Kidney tubule cell (primary cell): ENCODE measurements at regions not wholly inside any gene's neighbourhood (a gene's known extent, or its start where the extent isn't known, plus 50 kb on each side); places are given as distances from the start of the nearest gene placed in this dataset.
A peak's percentile ranks its signal among the peaks of the same experiment; 100 is the strongest.

Source experiments
- DNase-seq: peaks from one replicate; pipeline ENCODE4 v3.0.0-alpha.2; 2018; ENCODE audit warnings: low spot score

DNA sequence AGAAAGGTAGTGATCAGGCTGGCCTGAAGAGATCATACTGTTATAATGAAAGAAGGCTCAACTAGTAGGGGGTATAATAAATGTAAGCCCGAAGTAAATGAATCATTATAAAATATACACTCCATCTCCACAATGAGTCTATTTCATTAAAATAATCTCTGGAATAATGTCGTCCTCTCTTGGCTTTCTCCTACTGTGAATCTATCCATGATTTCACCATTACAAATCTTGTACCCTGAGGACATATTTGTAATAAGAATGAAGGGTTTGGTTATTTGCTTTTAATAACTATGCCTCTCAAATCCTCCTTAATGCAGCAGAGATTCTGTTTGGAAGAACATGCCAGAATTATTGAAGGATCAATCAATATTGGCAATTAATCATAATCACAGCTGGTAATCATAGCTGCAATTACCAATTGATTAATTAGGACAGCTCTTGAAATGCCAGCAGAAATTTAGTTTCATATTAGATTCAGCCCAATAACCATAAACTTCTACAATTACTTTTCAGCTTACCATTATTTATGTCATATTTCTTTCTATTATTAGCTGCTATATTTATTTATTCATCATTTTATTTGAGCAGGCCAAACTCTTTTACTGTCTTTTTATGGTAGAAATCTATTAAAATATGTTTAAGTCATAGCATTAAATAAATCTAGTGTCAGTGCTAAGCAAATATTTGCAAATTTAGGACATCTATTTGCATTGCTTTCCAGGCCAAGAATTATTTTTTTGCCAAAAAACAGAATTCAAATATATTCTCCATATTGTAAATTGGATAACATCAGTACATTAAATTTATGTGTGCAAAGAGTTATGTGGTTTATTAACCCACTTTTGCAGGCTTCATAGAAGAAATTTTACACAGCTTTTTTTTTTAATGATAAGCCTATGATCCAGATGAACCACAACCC is 588.4 kb upstream of the LRRC4C start:
- no peak for DNase-seq

DNA sequence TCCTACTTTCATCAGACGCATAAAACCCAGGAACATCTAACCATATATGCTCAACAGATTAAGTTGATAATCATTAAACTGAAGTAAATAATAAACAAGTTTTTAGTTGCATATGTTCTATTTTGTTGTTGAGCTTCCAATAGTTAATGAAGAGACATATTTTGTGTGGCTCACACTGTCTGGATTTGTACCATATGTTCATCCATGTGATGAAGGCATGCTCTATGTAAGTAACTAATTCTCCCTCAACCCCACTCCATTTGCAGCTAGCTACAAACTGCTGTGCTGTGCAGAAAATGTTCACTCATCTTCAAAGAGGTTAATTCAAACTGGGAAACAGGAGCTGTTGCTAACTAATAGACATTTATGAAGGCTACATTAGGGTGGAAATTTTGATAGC is 589.7 kb upstream of the LRRC4C start:
- no peak for DNase-seq

DNA sequence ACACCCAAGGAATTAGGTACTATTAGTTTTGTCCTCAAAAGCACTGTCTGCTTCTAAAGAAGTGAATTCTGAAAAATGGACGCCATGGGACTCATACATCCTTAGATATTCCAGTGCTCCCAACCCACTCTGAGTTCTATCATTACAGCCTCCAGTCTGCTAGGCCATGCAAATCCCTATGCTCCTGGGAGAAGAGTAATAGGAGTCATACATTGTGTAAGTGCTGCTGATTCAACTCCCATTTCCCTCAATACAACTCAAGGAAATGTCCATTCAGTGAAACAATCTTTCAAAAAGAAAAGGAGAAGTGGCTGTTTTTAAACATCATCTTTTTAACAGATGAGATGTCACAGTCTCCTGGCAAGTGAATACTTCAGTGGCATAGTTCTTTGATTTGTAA is 590.2 kb upstream of the LRRC4C start:
- DNase-seq: no peak

DNA sequence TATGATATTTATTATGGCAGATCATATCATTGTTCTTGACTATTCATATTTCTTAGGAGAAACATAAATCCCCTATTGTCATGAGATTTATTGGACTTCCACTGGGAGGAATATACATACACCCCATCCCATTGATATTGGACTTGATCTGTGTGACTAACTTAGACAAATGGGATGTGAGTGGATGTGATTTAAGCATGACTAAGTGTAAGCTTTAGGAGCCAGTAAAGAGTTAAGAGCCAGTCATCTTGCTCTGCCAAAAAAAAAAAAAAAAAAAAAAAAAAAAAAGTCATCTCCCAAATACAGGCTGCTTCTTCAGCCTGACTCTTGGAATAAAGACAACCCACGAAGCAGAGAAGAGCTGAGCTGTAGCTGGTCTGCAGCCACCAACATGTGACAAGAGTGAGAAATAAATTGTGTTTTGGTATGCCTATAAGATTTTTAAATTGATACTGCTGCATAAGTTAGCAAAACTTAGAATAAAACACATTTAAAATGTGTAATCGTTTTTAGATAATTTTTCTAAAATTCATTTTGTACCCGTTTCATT is 595.0 kb upstream of the LRRC4C start:
- no peak for DNase-seq

DNA sequence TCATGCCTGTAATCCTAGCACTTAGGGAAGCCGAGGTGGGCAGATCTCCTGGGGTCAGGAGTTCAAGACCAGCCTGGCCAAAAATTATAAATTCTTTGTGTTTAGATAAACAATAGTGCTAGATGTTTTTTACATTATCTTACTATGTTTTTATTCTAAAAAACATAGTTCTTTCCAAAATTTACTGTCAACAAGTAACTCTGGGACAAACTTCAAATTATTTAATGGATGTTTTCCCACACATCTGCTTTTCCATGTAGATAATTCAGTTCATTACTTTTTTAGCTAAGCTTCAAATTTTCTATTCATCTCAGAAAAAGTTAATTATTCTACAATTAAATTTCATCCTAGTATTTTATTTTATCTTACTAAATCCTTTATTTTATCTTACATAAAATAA is 596.2 kb upstream of the LRRC4C start:
- DNase-seq: no peak

DNA sequence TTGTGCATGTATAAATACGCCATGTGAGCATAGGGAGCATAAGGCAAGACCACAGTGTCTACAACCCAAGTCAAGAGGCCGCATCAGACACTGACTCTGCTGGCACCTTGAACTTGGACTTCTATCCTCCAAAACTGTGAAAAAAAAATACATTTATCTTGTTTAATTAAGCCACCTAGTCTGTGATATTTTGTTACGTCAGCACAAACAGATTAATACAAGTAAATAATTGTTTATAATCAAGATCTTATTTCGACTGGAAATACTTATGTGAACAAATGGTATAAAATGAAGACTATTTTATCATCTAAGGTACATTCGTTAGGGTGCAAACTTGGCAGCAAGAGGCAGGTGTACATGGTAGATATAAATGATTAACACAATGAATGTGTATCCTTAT is 599.3 kb upstream of the LRRC4C start:
- DNase-seq: no peak

DNA sequence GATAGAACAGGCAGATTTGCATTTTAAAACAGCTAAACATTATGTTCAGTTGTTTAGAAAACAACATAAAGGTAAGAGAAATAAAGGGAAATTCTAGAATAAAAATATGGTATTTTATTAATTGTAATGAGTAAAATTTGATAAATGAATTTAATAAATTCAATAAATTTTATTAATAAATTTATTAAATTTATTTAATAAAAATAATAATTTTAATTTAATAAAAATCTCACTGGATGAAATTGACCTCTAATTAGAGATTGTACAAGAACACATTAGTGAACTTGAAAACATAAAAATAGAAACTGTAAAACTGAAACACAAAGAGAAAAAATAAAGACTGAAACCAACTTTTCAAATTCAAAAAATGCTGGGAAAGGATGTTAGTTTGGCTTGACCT is 605.7 kb upstream of the LRRC4C start:
- no peak for DNase-seq

DNA sequence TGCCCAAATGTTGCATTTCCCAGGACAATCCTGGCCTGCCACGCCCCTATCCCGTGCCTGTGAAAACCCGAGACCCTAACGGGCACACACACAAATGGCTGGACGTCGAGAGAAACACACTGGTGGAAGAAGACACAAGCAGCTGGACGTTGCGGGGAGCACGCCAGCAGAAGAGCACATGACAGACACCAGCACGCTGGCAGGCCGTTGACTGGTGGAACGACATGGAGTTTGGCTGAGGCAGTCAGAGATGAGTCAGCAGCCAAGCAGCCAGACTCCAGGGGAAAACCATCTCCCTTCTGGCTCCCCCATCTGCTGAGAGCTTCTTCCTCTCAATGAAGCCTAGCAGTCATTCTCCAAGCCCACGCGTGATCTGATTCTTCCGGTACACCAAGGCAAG is 606.7 kb upstream of the LRRC4C start:
- peak; percentile 35 for DNase-seq

DNA sequence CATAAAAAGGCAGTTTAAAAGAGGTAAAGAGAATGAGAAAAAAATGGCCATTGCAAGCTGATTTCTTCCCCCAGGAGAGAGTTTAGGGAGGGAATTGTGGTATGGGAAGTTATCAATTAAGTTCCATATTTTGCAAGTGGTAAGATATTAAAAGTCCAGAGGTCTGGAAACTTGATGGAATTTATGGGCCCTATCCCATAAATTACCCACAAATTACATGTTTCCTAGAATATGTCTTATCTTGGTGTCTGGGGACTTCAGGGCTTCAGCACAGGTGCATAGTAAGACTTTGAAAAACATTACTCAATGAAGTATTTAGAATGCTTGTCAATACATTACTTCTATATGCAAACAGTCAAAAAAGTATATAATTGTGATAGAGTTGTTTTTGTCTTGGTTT is 614.9 kb upstream of the LRRC4C start:
- DNase-seq: no peak

DNA sequence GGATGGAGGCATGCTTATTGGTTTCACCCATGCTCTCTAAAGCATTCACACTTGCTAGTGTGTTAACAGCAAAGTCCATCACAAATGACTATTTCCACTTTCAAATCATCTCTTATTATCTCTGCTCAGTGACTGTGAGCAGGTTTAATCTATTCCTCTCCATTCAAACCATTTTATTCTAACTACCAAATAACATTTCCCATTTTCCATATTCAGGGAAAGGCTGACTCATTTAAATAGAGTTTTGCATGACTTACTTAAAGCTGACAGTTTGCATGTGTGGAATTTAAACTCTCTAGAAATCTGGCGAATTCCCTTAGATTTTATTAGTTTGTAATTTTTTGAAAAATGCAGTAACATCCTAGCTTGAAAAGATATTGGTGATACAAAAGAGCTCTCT is 615.7 kb upstream of the LRRC4C start:
- DNase-seq: no peak

DNA sequence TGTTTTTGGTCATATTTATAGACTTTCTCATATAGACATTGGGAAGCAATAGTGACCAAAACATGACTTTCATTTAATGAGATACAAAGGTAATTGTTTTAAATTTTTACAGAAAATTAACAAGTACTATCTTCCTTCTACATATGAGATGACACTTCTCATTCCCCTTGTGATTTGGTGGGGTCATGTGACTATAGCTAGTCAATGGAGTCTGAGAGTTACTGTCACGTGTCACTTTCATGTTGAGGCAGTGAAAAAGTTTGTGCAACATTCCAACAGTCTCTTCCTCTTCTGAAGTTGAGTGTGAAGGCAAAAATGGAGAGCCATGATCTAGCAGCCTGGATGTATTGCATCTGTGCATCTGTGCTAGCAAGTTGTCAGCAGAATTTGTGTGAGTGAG is 618.3 kb upstream of the LRRC4C start:
- DNase-seq: no peak

DNA sequence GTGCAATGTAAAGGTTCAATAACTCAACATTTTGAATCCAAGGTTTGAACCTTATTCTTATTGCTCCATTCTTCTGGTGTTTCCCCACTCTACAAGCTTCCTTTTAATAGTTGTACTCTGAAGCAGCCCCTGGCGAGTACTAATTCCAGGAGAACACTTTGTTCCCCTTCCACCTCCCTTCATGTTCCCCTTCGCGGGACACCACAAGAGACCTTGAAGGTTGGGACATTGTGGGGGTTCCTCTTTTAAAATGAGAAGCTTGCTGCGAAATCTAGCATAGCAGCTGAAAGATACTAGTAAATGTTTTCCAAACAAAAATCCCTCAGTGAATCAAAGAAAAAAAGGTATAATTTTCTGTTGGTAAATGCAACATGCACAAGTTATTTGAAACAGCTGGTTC is 626.3 kb upstream of the LRRC4C start:
- DNase-seq: no peak

DNA sequence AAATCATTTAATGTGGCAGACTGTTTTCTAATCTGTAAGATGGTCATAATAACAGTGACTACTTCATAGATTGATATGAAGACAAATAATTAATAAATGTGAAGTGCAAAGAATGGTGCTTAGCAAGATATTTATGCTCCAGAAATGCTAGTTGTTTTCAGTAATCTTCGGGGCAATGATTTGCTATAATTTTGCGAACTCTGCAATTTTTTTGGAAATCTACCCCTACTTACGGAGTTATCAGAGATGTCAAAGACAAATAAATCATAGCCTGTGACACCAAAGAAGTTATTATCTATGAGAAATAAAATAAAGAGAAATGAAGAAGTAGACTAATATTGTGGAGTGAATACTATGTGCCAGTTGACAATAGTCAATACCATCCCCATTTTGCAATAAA is 634.1 kb upstream of the LRRC4C start:
- DNase-seq: no peak

DNA sequence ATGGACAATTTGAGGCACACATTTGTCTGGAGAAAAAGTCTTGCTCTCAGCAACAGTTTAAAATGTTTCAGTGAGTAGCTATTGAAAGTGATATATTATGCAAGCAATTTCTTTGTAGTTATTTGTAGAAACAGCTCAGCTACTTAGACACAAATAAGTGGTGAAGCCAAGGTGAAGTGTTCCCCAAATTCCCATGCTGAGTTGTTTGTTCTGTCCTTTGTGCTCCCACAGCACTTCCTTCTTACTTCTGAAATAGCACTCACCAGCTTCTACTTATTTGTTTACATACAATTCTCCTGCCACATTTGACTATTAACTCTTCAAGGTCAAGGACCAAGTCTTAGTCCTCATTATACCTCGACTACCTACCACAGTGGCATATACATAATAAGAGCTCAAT is 638.6 kb upstream of the LRRC4C start:
- no peak for DNase-seq

DNA sequence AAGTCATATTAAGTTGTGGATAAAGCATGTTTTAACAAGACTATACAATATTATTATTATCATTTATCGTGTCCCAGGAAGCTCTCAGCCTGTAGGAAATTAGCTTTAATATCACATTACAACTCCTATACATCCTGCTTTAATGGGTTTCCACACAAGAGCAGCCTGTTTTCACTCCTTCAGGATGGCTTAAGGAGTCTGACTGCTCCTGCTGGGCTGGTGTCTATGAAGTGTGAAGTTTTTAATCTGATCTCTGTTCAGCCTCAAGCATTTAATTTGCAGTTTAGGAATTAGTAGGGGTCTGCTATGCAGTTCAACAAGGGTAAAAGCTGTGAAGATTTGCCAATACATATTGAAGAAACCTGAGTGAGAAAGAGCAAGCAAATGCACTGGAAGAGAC is 653.4 kb upstream of the LRRC4C start:
- DNase-seq: no peak

DNA sequence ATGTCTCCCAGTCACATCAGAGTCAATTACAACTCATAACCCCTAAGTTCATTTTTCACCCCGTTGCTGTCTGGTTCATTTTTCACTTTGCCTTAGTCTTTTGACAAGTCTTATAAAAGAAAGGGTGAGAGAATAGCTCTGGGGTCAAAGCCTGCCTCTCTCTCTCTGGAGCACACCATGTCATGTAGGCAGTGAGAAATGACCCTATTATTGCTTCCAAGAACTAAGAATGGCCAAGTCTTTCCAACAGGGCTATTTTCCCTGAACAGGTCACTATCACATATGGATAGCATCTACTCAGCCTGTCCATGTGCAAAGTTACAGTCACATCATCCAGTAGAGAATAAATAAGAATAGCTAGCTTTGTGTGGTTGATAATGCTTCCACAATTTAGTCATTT is 655.5 kb upstream of the LRRC4C start:
- DNase-seq: no peak

DNA sequence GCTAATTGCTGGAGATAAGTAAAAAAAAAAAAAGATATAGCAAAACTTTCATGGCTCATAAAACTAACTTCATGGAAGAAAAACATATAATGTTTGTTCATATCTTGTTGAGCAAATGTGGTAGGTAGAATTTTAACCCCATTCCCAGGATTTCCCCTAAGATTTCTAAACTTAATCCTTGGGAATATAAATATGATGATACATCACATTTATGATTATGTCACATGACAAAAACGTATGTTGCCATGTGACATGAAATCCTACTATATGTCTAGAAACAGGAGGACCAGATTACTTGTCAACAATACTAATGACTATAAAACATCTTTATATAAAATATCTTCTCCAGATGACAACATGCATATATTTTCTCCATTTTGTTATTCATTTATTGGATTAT is 679.0 kb upstream of the LRRC4C start:
- no peak for DNase-seq

DNA sequence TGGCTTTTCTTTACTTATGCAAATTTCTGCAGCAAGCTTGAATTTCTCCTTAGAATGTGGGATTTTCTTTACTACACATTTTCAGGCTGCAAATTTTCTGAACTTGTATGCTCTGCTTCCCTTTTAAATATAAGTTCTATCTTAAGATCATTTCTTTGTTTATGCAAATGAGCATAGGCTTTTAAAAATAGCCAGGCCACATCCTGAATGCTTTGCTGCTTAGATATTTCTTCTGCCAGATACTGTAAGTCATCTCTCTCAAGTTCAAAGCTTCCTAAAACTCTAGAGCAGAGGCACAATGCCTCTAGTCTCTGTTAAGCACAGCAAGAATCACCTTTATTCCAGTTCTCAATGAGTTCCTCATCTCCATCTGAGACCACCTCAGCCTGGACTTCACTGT is 685.9 kb upstream of the LRRC4C start:
- no peak for DNase-seq

DNA sequence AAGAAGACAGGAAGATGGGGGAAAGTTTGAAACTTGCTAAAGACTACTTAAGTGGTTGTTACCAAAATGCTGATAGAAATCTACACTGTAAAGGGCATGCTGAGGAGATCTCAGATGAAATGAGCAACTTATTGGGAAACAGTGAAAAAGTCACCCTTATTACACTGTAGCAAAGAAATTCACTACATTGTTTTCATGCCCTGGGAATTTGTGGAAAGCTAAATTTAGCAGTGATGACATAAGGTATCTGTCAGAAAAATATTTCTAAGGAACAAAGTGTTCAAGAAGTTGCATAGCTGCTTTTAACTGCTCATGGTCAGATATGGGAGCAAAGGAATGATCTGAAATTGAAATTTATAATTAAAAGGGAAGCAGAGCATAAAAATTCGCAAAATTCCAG is 702.4 kb upstream of the LRRC4C start:
- DNase-seq: no peak

DNA sequence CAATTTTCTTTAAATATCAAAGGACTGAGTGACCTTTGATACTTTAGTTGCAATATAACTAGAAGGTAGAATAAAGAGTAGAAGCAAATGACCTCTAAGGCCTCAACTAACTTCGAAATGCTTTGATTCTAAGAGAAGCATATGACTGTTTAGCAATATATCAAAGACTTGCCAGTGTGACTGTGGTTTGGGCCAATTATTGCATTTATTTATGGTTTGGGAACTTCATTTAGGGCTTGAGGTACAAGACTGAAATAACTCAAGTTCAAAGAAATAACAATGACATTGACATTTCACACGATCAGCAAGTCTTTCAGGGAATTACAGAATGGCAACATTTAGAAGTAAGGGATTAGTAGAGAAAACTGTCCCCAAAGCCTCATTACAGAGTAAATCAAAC is 709.7 kb upstream of the LRRC4C start:
- no peak for DNase-seq

DNA sequence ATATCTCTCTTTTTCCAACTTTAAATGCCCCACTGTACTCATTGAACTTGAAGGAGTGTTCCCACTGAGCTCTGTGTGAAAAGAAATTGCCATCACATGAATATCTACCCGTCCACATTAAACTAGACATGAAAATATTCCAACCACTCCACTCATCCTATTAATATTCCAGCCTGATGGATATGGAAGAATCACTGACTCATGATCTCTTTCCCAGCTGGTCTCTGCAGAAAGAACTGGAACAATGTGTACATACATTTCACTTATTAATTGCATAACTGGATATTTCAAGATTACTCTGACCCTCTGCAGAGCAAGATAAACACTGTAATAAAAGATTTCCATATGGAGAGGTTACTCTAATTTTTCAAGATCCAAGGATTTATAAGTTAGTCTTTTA is 711.1 kb upstream of the LRRC4C start:
- DNase-seq: no peak

DNA sequence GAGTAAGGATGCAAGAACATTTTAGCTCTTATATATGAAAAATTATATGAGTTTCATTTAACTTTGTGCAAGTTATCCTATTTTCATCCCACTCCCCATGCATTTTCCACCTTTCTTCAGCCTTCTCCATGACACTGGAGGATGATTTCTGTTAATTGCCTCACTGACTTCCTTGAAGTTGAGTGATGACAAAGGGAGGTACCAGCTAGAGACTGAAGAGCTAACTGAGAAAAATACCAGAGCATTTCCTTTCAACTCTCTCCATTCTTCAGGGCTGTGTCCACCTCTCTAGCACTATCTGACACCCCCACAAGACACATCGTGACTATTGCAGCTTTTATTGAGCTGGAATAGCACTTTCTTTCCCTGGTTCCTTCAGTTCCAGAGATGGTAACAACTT is 711.6 kb upstream of the LRRC4C start:
- no peak for DNase-seq

DNA sequence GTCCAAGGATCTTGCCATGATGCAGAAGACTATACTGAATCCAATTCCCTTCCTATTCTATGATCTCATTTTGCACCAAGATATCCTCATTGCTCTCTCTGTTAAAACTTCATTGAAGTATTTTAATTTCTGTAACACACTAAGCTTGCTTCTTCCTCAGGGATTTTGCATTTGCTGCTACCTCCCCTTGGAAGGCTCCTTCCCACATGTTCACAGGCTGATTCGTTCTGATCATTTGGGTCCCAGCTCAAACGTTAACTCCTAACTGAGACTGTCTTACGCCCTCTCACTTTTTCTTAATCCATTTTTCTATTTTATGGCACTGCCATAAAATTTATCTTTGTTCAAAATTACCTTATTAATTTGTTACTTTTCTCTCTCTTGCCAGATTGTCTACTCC is 713.0 kb upstream of the LRRC4C start:
- no peak for DNase-seq

DNA sequence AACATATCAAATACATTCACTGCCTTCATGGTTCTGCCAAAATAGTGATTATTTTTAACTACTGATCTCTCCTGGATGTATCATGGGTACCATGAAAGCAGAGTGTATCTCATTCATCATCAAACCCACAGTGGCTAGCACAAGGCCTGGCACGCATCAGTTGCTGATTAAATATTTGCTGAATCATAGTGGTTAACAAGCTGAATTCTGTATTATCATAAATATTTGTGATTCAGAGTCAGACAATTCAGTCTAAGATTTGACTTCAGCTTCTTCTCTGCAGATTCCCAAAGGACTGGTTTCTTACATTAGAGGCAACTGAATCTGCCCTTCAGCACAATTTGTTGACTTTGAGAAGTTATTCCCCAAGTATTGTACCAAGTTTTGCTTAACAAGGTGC is 715.8 kb upstream of the LRRC4C start:
- peak; percentile 43 for DNase-seq
